ENCODE measurements at regions not wholly inside any gene's neighbourhood (a gene's known extent, or its start where the extent isn't known, plus 50 kb on each side); places are given as distances from the start of the nearest gene placed in this dataset.

GRCh38 chr15:38035701-38036100 is 101.3 kb downstream of the TMCO5A start:
- TF ChIP-seq CTCF (IDR thresholded peaks at IDR 0.05) = no peak
- no peak for TF ChIP-seq POLR2A (IDR thresholded peaks at IDR 0.05)
